OCI-LY1 (cell line): ENCODE measurements at regions not wholly inside any gene's neighbourhood (a gene's known extent, or its start where the extent isn't known, plus 50 kb on each side); places are given as distances from the start of the nearest gene placed in this dataset.

ENCODE experiments used
- CTCF ChIP-seq: fragments of 200-600 bp; sonication (generic), shearing (Covaris generic); IDR thresholded peaks from 2 replicates; pipeline ENCODE4 v1.5.1; 2017; ENCODE audit warnings: mild to moderate bottlenecking, antibody characterized with exemption, low read length, moderate library complexity, mixed read lengths
- EZH2 ChIP-seq: fragments of 200-600 bp; sonication (generic), shearing (Covaris generic); IDR thresholded peaks from 2 replicates; pipeline ENCODE4 v1.8.0; 2017; ENCODE audit warnings: borderline replicate concordance, mixed run types, mild to moderate bottlenecking, antibody characterized with exemption, low read length, moderate library complexity, mixed read lengths

GRCh38 chrX:66751136-66751782 lies 112.4 kb upstream of the EDA2R start:
- TF ChIP-seq CTCF, result no peak
- TF ChIP-seq EZH2, result no peak
